Stomach (tissue), 8 donors: ENCODE measurements at regions not wholly inside any gene's neighbourhood (a gene's known extent, or its start where the extent isn't known, plus 50 kb on each side); places are given as distances from the start of the nearest gene placed in this dataset.

Source experiments
- DNase-seq, 2 donors: peaks; one replicate each; pipeline versions ENCODE4 v3.0.0 to v3.0.0-alpha.2; 2013 to 2019
- H3K27ac ChIP-seq, 5 donors: fragments of 200-600 bp in 4 of 5; sonication (generic) in 4 of 5; one replicate each; pipeline ENCODE4 v1.5.1; 2013 to 2019; ENCODE audit warnings: mild to moderate bottlenecking in 1 of 5, moderate library complexity in 1 of 5
- H3K27me3 ChIP-seq, 3 donors: fragments of 200-600 bp; sonication (generic); one replicate each; pipeline ENCODE4 v1.5.1; 2017 to 2019; ENCODE audit warnings: mixed run types in 1 of 3
- H3K36me3 ChIP-seq, 4 donors: fragments of 200-600 bp; sonication (generic); 1 replicate in 3 of 4; 2 replicates in 1 of 4; pipeline ENCODE4 v1.5.1; 2016 to 2019
- H3K4me1 ChIP-seq, 4 donors: fragments of 200-600 bp; sonication (generic); one replicate each; pipeline ENCODE4 v1.5.1; 2016 to 2019
- H3K4me3 ChIP-seq, 4 donors: fragments of 200-600 bp; sonication (generic) in 3 of 4; one replicate each; pipeline ENCODE4 v1.5.1; 2016 to 2019; ENCODE audit warnings: mild to moderate bottlenecking in 1 of 4
- H3K9me3 ChIP-seq, 4 donors: fragments of 200-600 bp; sonication (generic); one replicate each; pipeline ENCODE4 v1.5.1; 2016 to 2019
- EP300 ChIP-seq: sonication (generic); formaldehyde crosslinking; IDR thresholded peaks from one replicate; pipeline ENCODE4 v1.6.1; 2017; ENCODE audit warnings: antibody characterized with exemption
- POLR2A ChIP-seq, 4 donors: fragments of 450-650 bp; IDR thresholded peaks; one replicate each; pipeline ENCODE4 v1.6.1; 2016; ENCODE audit warnings: antibody characterized with exemption in 4 of 4, control low read depth in 2 of 4, mild to moderate bottlenecking in 1 of 4, moderate library complexity in 1 of 4
- POLR2AphosphoS5 ChIP-seq, 3 donors: sonication (generic); formaldehyde crosslinking; IDR thresholded peaks; one replicate each; pipeline ENCODE4 v1.6.1; 2016; ENCODE audit warnings: antibody characterized with exemption in 3 of 3
- WGBS, 5 donors: extraction: QIAGEN DNeasy Blood & Tissue Kit in 3 of 5; methylation state at CpG; one replicate each; pipeline versions ENCODE4 v1.1.5 to v1.1.7; 2013 to 2018; 5-methylcytosine and 5-hydroxymethylcytosine counted together
- intact Hi-C: fragments of 100-400 bp; cut with DNase I; formaldehyde crosslinking; loops from one replicate; pipeline ENCODE4 v1.15.1; 2023; ENCODE audit warnings: low total_unique reads
- TF ChIP-seq, protein P1 (sequence below), 7 experiments: fragments of 450-650 bp in 4 of 7; fragments of 200-600 bp in 3 of 7; sonication (generic) in 3 of 7; IDR thresholded peaks; one replicate each; pipeline ENCODE4 v1.5.1; 2016 to 2019; ENCODE audit warnings: antibody characterized with exemption in 7 of 7, control low read depth in 2 of 7, mild to moderate bottlenecking in 1 of 7
- donor health status: healthy with polysubstance abuse.
- donor health status: Bipolar disorder and iron deficiency.
- donor health status: healthy.

DNA sequence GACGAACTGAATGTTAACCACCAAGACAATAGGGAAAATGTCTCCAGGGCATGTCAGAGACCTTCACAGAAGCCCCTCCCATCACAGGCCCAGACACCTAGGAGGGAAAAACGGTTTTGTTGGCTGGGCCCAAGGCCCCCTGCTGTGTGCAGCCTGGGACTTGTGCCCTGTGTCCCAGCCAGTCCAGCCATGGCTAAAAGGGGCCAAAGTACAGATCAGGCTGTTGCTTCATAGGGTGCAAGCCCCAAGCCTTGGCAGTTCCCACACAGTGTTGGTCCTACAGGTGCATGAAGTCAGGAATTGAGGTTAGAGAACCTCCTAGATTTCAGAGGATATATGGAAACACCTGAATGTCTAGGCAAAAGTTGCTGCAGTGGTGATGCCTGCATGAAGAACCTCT lies 428.7 kb downstream of the SUCLA2 start:
- intact Hi-C loops, result no loop called here
- H3K27ac ChIP-seq, result no peak overlapping the region
- H3K27me3 ChIP-seq, result no peaks in the 10 kb centered on the region
- no peaks in the 10 kb centered on the region for H3K36me3 ChIP-seq
- TF ChIP-seq POLR2A (IDR thresholded peaks at IDR 0.05), result no peak
- no peak for TF ChIP-seq EP300
- TF ChIP-seq, protein P1, sequence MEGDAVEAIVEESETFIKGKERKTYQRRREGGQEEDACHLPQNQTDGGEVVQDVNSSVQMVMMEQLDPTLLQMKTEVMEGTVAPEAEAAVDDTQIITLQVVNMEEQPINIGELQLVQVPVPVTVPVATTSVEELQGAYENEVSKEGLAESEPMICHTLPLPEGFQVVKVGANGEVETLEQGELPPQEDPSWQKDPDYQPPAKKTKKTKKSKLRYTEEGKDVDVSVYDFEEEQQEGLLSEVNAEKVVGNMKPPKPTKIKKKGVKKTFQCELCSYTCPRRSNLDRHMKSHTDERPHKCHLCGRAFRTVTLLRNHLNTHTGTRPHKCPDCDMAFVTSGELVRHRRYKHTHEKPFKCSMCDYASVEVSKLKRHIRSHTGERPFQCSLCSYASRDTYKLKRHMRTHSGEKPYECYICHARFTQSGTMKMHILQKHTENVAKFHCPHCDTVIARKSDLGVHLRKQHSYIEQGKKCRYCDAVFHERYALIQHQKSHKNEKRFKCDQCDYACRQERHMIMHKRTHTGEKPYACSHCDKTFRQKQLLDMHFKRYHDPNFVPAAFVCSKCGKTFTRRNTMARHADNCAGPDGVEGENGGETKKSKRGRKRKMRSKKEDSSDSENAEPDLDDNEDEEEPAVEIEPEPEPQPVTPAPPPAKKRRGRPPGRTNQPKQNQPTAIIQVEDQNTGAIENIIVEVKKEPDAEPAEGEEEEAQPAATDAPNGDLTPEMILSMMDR (IDR thresholded peaks at IDR 0.05), result no peak
- TF ChIP-seq POLR2AphosphoS5 (IDR thresholded peaks at IDR 0.05), result no peak
- no peak overlapping the region for H3K4me3 ChIP-seq
- H3K4me1 ChIP-seq, result no peaks in the 10 kb centered on the region
- no peak for DNase-seq
- 44 to 59% (median 50%) methylated on average over 2 of the region's 2 CpGs for WGBS, 5 donors
- H3K9me3 ChIP-seq, result peaks cover 15 to 89% (median 50%) of the 10 kb centered on the region in 4 donors

DNA sequence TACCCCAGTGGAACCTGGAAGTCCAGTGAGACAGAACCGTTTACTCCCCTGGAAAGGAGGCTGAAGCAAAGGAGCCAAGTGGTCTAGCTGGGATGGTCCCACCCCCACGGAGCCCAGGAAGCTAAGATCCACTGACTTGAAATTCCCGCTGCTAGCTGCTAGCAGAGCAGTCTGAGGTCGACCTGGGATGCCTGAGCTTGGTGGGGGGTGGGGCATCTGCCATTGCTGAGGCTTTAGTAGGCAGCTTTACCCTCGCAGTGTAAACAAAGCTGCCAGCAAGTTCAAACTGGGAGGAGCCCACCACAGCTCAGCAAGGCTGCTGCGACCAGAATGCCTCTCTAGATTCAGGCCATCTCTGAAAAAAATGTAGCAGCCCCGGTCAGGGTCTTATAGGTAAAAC lies 437.0 kb downstream of the SUCLA2 start:
- Histone ChIP-seq H3K27me3 (no peaks in the 10 kb centered on the region), H3K9me3 (peaks cover 0 to 18% (median 14%) of the 10 kb centered on the region in 4 donors), H3K27ac (no peak overlapping the region), H3K4me1 (no peaks in the 10 kb centered on the region), H3K36me3 (no peaks in the 10 kb centered on the region), H3K4me3 (no peak overlapping the region)
- 27 to 46% (median 29%) methylated on average over 7 of the region's 7 CpGs for WGBS, 5 donors
- intact Hi-C loops, result no loop called here
- TF ChIP-seq POLR2AphosphoS5 (IDR thresholded peaks at IDR 0.05) (no peak), POLR2A (IDR thresholded peaks at IDR 0.05) (no peak), EP300 (no peak)
- TF ChIP-seq, protein P1 (IDR thresholded peaks at IDR 0.05), result no peak
- no peak for DNase-seq

DNA sequence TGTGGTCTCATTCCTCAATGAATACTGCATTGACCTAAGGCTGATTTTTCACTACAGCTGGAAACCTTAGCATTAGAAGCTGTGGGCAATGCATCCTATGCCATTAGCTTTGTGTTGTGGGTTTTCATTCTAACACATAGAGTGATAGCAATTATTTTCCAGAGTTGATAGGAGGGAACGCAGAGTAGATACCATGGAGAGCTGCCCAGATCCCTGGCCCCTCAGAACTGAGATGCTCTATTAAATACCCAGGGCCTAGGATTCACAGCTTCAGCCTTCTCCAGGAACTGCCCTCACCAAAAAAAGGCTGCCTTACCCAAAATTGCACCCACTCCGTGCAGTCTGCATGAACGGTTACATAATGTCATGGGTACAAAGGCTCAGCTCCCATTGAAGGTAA lies 444.4 kb downstream of the SUCLA2 start:
- Histone ChIP-seq H3K27me3 (no peaks in the 10 kb centered on the region), H3K4me1 (no peaks in the 10 kb centered on the region), H3K4me3 (no peak overlapping the region), H3K36me3 (no peaks in the 10 kb centered on the region), H3K27ac (no peak overlapping the region), H3K9me3 (no peaks in the 10 kb centered on the region)
- WGBS, 5 donors, result 82 to 92% (median 88%) methylated on average over 3 of the region's 3 CpGs
- DNase-seq, result no peak
- TF ChIP-seq POLR2AphosphoS5 (IDR thresholded peaks at IDR 0.05), result no peak
- no peak for TF ChIP-seq EP300
- TF ChIP-seq, protein P1 (IDR thresholded peaks at IDR 0.05), result no peak
- no peak for TF ChIP-seq POLR2A (IDR thresholded peaks at IDR 0.05)
- intact Hi-C loops, result no loop called here

DNA sequence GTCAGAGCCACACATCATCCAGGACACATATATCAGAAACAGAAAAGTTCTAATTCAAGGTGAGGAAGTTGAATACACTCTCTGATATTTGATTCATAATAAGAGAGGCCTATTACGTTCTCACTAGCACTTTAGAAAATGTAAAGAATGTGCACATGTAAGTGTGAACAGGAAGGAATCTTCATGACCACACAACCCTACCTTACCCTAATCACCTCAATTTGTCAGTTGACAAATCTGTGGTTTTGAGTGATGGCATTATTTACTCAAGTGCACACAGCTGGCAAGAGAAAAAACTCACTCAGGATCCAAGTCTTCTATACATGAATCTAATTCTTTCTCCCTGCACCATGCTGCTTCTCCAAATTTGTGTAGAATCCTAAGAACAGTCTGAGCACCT lies 445.8 kb downstream of the SUCLA2 start:
- Histone ChIP-seq H3K9me3 (no peaks in the 10 kb centered on the region), H3K36me3 (no peaks in the 10 kb centered on the region), H3K27me3 (no peaks in the 10 kb centered on the region), H3K4me1 (no peaks in the 10 kb centered on the region), H3K4me3 (no peak overlapping the region), H3K27ac (no peak overlapping the region)
- TF ChIP-seq, protein P1 (IDR thresholded peaks at IDR 0.05), result no peak
- no peak for TF ChIP-seq EP300
- TF ChIP-seq POLR2AphosphoS5 (IDR thresholded peaks at IDR 0.05), result no peak
- no peak for TF ChIP-seq POLR2A (IDR thresholded peaks at IDR 0.05)
- 24 to 66% (median 43%) methylated on average over 1 of the region's 1 CpG for WGBS, 5 donors
- DNase-seq, result no peak
- intact Hi-C loops, result no loop called here
